Stimulated activated CD4-positive, alpha-beta T cell treated with anti-CD3 and anti-CD28 coated beads, Interleukin-15, amount 100 ng/mL, for 48 hours (primary cell): ENCODE measurements at regions not wholly inside any gene's neighbourhood (a gene's known extent, or its start where the extent isn't known, plus 50 kb on each side); places are given as distances from the start of the nearest gene placed in this dataset.

Experiments used
- DNase-seq, 2 donors: peaks; one replicate each; pipeline ENCODE4 v3.0.0-alpha.2; 2020; ENCODE audit warnings: low read depth in 2 of 2

- DNase-seq, result no peak
Measured at GRCh38 chr7:3233301-3233700, 67.8 kb upstream of the SDK1 start.

- DNase-seq, result no peak
Measured at GRCh38 chr7:3234051-3234450, 67.0 kb upstream of the SDK1 start.

GRCh38 chr7:3234851-3235250 is 66.2 kb upstream of the SDK1 start:
- DNase-seq, result no peak

- DNase-seq, result no peak
Measured at GRCh38 chr7:3235322-3235721, 65.7 kb upstream of the SDK1 start.

GRCh38 chr7:3236268-3236667 is 64.8 kb upstream of the SDK1 start:
- DNase-seq, result no peak

- DNase-seq, result no peak
Measured at GRCh38 chr7:3238525-3239210, 62.4 kb upstream of the SDK1 start.

GRCh38 chr7:3239291-3239691 is 61.8 kb upstream of the SDK1 start:
- no peak for DNase-seq

GRCh38 chr7:3240826-3241430 is 60.1 kb upstream of the SDK1 start:
- DNase-seq, result no peak

- no peak for DNase-seq
Measured at GRCh38 chr7:3241686-3242258, 59.3 kb upstream of the SDK1 start.

GRCh38 chr7:3242398-3242972 is 58.6 kb upstream of the SDK1 start:
- no peak for DNase-seq

- DNase-seq, result no peak
Measured at GRCh38 chr7:3243256-3243655, 57.8 kb upstream of the SDK1 start.

GRCh38 chr7:3243680-3244079 is 57.4 kb upstream of the SDK1 start:
- no peak for DNase-seq

- no peak for DNase-seq
Measured at GRCh38 chr7:3244241-3244814, 56.7 kb upstream of the SDK1 start.

- DNase-seq, result no peak
Measured at GRCh38 chr7:3245077-3245476, 56.0 kb upstream of the SDK1 start.

GRCh38 chr7:3245721-3246120 is 55.3 kb upstream of the SDK1 start:
- no peak for DNase-seq

- DNase-seq, result no peak
Measured at GRCh38 chr7:3246127-3246526, 54.9 kb upstream of the SDK1 start.

- DNase-seq, result no peak
Measured at GRCh38 chr7:3246651-3247050, 54.4 kb upstream of the SDK1 start.

- DNase-seq, result no peak
Measured at GRCh38 chr7:3250725-3251124, 50.3 kb upstream of the SDK1 start.
